Smooth muscle cell (in vitro differentiated cells): ENCODE measurements at regions not wholly inside any gene's neighbourhood (a gene's known extent, or its start where the extent isn't known, plus 50 kb on each side); places are given as distances from the start of the nearest gene placed in this dataset.

Experiments used
- DNase-seq: peaks from one replicate; lab custom pipeline; 2025; ENCODE audit not compliant: unreplicated experiment; lab: John Stamatoyannopoulos, UW
- H2AFZ ChIP-seq: fragments of 200-600 bp; sonication (generic); 2 replicates; pipeline ENCODE4 v1.6.0; 2016; ENCODE audit warnings: antibody characterized with exemption, low read depth, mild to moderate bottlenecking
- H3F3A ChIP-seq: fragments of 200-600 bp; sonication (generic); 2 replicates; pipeline ENCODE4 v1.6.0; 2017; ENCODE audit warnings: antibody characterized with exemption, low read depth
- H3K27ac ChIP-seq: fragments of 200-600 bp; sonication (generic); 2 replicates; pipeline ENCODE4 v1.5.1; 2016; ENCODE audit warnings: low read depth, mild to moderate bottlenecking
- H3K27me3 ChIP-seq: fragments of 200-600 bp; sonication (generic); 2 replicates; pipeline ENCODE4 v1.6.1; 2016; ENCODE audit warnings: low read depth, mild to moderate bottlenecking
- H3K36me3 ChIP-seq: fragments of 200-600 bp; sonication (generic); 2 replicates; pipeline ENCODE4 v1.5.1; 2016; ENCODE audit warnings: low read depth
- H3K4me1 ChIP-seq: fragments of 200-600 bp; sonication (generic); 2 replicates; pipeline ENCODE4 v1.5.1; 2016; ENCODE audit warnings: low read depth
- H3K4me2 ChIP-seq: fragments of 200-600 bp; sonication (generic); 2 replicates; pipeline ENCODE4 v1.6.0; 2016; ENCODE audit warnings: mild to moderate bottlenecking
- H3K4me3 ChIP-seq: fragments of 200-600 bp; sonication (generic); 2 replicates; pipeline ENCODE4 v1.5.1; 2016; ENCODE audit warnings: mild to moderate bottlenecking
- H3K79me2 ChIP-seq: fragments of 200-600 bp; sonication (generic); 2 replicates; pipeline ENCODE4 v1.6.0; 2016; ENCODE audit warnings: low read depth, mild to moderate bottlenecking
- H3K9ac ChIP-seq: fragments of 200-600 bp; sonication (generic); 2 replicates; pipeline ENCODE4 v1.6.0; 2016; ENCODE audit warnings: low read depth
- H3K9me3 ChIP-seq: fragments of 200-600 bp; sonication (generic); replicated peaks from 2 replicates; pipeline ENCODE4 v1.5.1; 2016; ENCODE audit warnings: low read depth
- H4K20me1 ChIP-seq: fragments of 200-600 bp; sonication (generic); 2 replicates; pipeline ENCODE4 v1.6.0; 2016; ENCODE audit warnings: low read depth
- CTCF ChIP-seq: fragments of 200-600 bp; sonication (generic); IDR thresholded peaks from 2 replicates; pipeline ENCODE4 v1.5.1; 2017; ENCODE audit warnings: borderline replicate concordance, mild to moderate bottlenecking, antibody characterized with exemption; ENCODE audit not compliant: insufficient read depth, poor library complexity, severe bottlenecking
- WGBS: methylation state at CpG from one replicate; pipeline ENCODE4 v1.1.7; 2016; ENCODE audit warnings: low lambda C conversion rate; 5-methylcytosine and 5-hydroxymethylcytosine counted together

GRCh38 chr6:66655420-66655819 lies 948.4 kb upstream of the EYS start:
- Histone ChIP-seq H3K4me2 (no peak overlapping the region), H4K20me1 (no peaks in the 10 kb centered on the region), H3K79me2 (no peaks in the 10 kb centered on the region), H3K9me3 (peaks cover 4% of the 10 kb centered on the region), H2AFZ (no peak overlapping the region), H3K4me3 (no peak overlapping the region), H3F3A (no peaks in the 10 kb centered on the region), H3K9ac (no peak overlapping the region), H3K27ac (no peak overlapping the region), H3K4me1 (no peaks in the 10 kb centered on the region), H3K36me3 (no peaks in the 10 kb centered on the region), H3K27me3 (no peaks in the 10 kb centered on the region)
- DNase-seq: no peak
- WGBS: 91% methylated on average over 13 of the region's 13 CpGs
- TF ChIP-seq CTCF: no peak

GRCh38 chr6:66638518-66638917 lies 931.5 kb upstream of the EYS start:
- DNase-seq: no peak
- WGBS: 89% methylated on average over 3 of the region's 3 CpGs
- H3K79me2 ChIP-seq: no peaks in the 10 kb centered on the region
- no peaks in the 10 kb centered on the region for H3K27me3 ChIP-seq
- H3K4me1 ChIP-seq: no peaks in the 10 kb centered on the region
- no peak overlapping the region for H3K9ac ChIP-seq
- no peak for TF ChIP-seq CTCF
- no peaks in the 10 kb centered on the region for H3K9me3 ChIP-seq
- no peaks in the 10 kb centered on the region for H3F3A ChIP-seq
- no peaks in the 10 kb centered on the region for H3K36me3 ChIP-seq
- H4K20me1 ChIP-seq: no peaks in the 10 kb centered on the region
- H3K4me2 ChIP-seq: no peak overlapping the region
- H3K27ac ChIP-seq: no peak overlapping the region
- H2AFZ ChIP-seq: no peak overlapping the region
- H3K4me3 ChIP-seq: no peak overlapping the region

- Histone ChIP-seq H3K79me2 (no peaks in the 10 kb centered on the region), H3K9me3 (no peaks in the 10 kb centered on the region), H3K36me3 (no peaks in the 10 kb centered on the region), H3K4me2 (no peak overlapping the region), H3K27me3 (no peaks in the 10 kb centered on the region), H4K20me1 (no peaks in the 10 kb centered on the region), H3K27ac (no peak overlapping the region), H3K4me3 (no peak overlapping the region), H3K9ac (no peak overlapping the region), H3K4me1 (no peaks in the 10 kb centered on the region), H2AFZ (no peak overlapping the region), H3F3A (no peaks in the 10 kb centered on the region)
- TF ChIP-seq CTCF: no peak
- WGBS: 84% methylated on average over 5 of the region's 5 CpGs
- DNase-seq: no peak
These were observed 931.1 kb upstream of the EYS start for GRCh38 chr6:66638099-66638498.

DNA sequence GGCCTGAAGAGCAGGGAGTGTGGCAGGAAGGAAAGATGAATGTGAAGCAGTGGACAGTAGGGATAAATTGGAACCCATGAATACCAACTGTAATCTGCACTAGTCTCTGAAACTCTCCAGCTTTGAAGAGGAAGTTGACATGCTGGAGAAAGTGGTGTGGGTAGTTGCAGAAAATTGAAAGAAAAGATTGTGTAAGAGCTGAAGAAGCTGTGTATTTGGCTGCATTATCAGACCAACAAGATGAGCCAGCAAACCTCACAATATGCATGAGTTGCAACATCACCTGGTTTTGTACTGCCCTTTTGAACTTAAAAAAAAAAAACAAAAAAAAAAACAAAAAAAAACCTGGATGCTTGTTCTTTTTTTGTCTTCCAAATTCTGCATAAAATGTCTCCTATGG lies 921.9 kb upstream of the EYS start:
- Histone ChIP-seq H3K9ac (no peak overlapping the region), H3K36me3 (no peaks in the 10 kb centered on the region), H3K4me1 (no peaks in the 10 kb centered on the region), H3K79me2 (no peaks in the 10 kb centered on the region), H3K4me2 (no peak overlapping the region), H3K9me3 (no peaks in the 10 kb centered on the region), H3K27me3 (no peaks in the 10 kb centered on the region), H2AFZ (no peak overlapping the region), H3F3A (no peaks in the 10 kb centered on the region), H3K27ac (no peak overlapping the region), H4K20me1 (no peaks in the 10 kb centered on the region), H3K4me3 (no peak overlapping the region)
- DNase-seq: no peak
- TF ChIP-seq CTCF: no peak
